ENCODE measurements at regions not wholly inside any gene's neighbourhood (a gene's known extent, or its start where the extent isn't known, plus 50 kb on each side); places are given as distances from the start of the nearest gene placed in this dataset.

DNA sequence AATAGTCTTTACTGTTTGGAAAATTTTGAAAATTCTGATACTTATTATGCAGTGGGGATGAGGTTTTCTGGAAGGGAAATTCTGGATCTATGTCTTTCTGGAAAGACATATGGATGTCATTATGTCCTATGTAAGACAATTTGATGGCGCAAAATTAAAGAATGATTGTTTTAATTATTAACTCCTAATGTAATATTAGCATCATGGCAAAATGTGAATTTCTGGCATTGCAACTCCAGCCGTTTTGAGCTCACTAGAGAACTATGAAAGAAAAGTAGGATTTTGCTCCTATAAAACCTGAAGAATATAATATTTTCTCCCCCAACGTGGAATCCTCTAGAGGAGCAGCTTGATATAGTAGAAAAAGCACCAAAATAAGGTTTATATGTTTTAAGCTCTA is 243.2 kb downstream of the RFPL4B start:
- ChIA-PET POLR2A (no interaction called here), CTCF (no interaction called here)
- peaks cover 10% of the 10 kb centered on the region for H3K9me3 Mint-ChIP-seq
- H3K4me1 Mint-ChIP-seq, result no peaks in the 10 kb centered on the region
- TF ChIP-seq CTCF (IDR thresholded peaks at IDR 0.05), result no peak
- ATAC-seq (ENCODE audit: low read depth) (no peak), DNase-seq (no peak)
- no peak overlapping the region for H3K27ac Mint-ChIP-seq
- no peaks in the 10 kb centered on the region for H3K27me3 Mint-ChIP-seq
- H3K4me3 Mint-ChIP-seq, result no peak overlapping the region
- intact Hi-C loops (cut with micrococcal nuclease), result no loop called here
- H3K36me3 Mint-ChIP-seq (ENCODE audit: low read depth), result no peaks in the 10 kb centered on the region

DNA sequence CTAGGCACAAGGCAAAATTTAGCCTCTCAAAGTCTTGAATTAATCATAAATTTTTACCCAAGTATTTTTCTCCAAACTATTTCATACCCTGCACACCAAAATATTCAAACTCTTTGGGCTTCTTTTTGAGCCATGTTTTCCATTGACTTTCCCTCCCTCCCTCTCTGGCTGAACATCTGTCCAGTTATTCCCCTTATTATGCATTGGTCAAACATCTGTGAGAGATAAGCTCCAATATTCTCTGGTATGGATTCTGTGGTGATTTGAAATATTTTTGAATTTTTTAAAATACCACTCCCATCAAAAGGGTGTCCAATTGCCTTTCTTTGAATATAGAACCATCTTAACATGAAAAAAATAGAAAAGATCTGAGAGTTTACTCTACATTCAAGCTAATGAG is 244.2 kb downstream of the RFPL4B start:
- no peak for DNase-seq
- H3K27me3 Mint-ChIP-seq, result no peaks in the 10 kb centered on the region
- no peaks in the 10 kb centered on the region for H3K36me3 Mint-ChIP-seq (ENCODE audit: low read depth)
- no peaks in the 10 kb centered on the region for H3K4me1 Mint-ChIP-seq
- H3K4me3 Mint-ChIP-seq, result no peak overlapping the region
- intact Hi-C loops (cut with micrococcal nuclease), result no loop called here
- TF ChIP-seq CTCF (IDR thresholded peaks at IDR 0.05), result no peak
- no peak overlapping the region for H3K27ac Mint-ChIP-seq
- no peak for ATAC-seq (ENCODE audit: low read depth)
- ChIA-PET POLR2A (no interaction called here), CTCF (no interaction called here)
- peaks cover 10% of the 10 kb centered on the region for H3K9me3 Mint-ChIP-seq

DNA sequence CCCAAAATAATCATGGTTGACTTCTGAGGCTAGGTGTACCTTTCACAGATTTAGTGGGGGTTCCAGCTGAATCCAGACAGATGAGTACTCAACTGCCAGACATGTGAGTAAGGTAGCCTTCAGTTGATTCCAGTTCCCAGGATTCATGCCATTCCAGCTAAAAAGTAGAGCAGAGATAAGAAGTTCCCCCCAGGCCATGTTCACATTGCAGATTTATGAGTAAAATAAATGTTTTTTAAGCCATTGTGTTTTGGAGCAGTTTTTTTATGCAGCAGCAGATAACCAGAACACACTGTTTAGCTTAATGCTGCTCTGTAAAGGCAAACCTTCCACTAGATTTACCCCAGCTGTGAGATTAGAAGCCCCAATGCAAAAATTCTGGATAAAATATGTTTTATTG is 245.0 kb downstream of the RFPL4B start:
- TF ChIP-seq CTCF (IDR thresholded peaks at IDR 0.05), result no peak
- ATAC-seq (ENCODE audit: low read depth), result no peak
- Mint-ChIP-seq H3K9me3 (peaks cover 10% of the 10 kb centered on the region), H3K36me3 (ENCODE audit: low read depth) (no peaks in the 10 kb centered on the region), H3K4me1 (no peaks in the 10 kb centered on the region), H3K27ac (no peak overlapping the region), H3K27me3 (no peaks in the 10 kb centered on the region), H3K4me3 (no peak overlapping the region)
- ChIA-PET POLR2A (no interaction called here), CTCF (no interaction called here)
- DNase-seq, result no peak
- intact Hi-C loops (cut with micrococcal nuclease), result no loop called here

DNA sequence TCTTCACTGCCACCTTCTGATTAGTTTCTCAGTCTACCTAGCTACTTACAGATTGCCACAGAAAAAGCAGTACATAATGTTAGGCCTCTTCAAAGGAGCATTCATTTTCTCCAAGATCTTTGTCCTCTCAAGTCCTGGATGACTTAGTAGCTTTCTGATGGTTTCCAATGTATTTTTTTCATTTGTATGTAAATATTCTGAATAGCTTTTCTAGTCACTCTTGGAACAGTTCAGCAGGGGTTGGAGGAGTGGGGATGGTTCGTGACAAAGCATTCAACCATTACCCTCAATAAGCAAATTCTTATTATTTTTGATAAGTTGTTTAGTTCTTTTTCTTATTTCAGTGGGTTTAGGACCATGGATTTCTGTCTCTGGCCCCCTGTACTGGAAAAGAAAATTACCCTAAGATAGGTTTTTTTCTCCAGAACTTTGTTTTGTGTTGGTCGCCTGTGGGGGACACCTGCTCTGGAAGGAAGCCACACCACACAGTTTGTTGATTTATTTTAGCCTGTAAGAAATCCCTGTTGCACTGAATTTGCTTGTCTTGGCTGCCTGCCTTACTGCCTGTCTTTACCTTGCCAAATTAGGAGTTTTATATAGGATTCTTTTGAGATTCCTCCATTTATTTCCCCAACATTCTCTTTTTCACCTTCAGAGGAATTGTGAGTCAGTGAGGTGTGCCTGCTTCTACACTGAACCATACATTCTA is 247.9 kb downstream of the RFPL4B start:
- CTCF ChIA-PET, result no interaction called here
- Mint-ChIP-seq H3K9me3 (peaks cover 7% of the 10 kb centered on the region), H3K27me3 (peaks cover 2% of the 10 kb centered on the region), H3K27ac (no peak overlapping the region), H3K4me1 (no peaks in the 10 kb centered on the region), H3K36me3 (ENCODE audit: low read depth) (no peaks in the 10 kb centered on the region), H3K4me3 (no peak overlapping the region)
- no peak for TF ChIP-seq CTCF (IDR thresholded peaks at IDR 0.05)
- DNase-seq (no peak), ATAC-seq (ENCODE audit: low read depth) (no peak)
- POLR2A ChIA-PET, result no interaction called here
- intact Hi-C loops (cut with micrococcal nuclease), result no loop called here

GRCh38 chr6:112595841-112596240 is 248.7 kb downstream of the RFPL4B start:
- Mint-ChIP-seq H3K9me3 (peaks cover 7% of the 10 kb centered on the region), H3K27me3 (peaks cover 2% of the 10 kb centered on the region), H3K27ac (no peak overlapping the region), H3K4me3 (no peak overlapping the region), H3K4me1 (no peaks in the 10 kb centered on the region), H3K36me3 (ENCODE audit: low read depth) (no peaks in the 10 kb centered on the region)
- DNase-seq (no peak), ATAC-seq (ENCODE audit: low read depth) (no peak)
- CTCF ChIA-PET, result no interaction called here
- POLR2A ChIA-PET, result no interaction called here
- TF ChIP-seq CTCF (IDR thresholded peaks at IDR 0.05), result no peak
- intact Hi-C loops (cut with micrococcal nuclease), result no loop called here
